ENCODE measurements at regions not wholly inside any gene's neighbourhood (a gene's known extent, or its start where the extent isn't known, plus 50 kb on each side); places are given as distances from the start of the nearest gene placed in this dataset.

GRCh38 chr5:175765858-175766257 is 105.5 kb upstream of the CPLX2 start:
- no peak for DNase-seq

GRCh38 chr5:175766963-175767362 is 104.4 kb upstream of the CPLX2 start:
- DNase-seq, result no peak

GRCh38 chr5:175772747-175773533 is 98.4 kb upstream of the CPLX2 start:
- no peak for DNase-seq

GRCh38 chr5:175773534-175774070 is 97.8 kb upstream of the CPLX2 start:
- DNase-seq, result no peak

GRCh38 chr5:175775416-175775815 is 96.0 kb upstream of the CPLX2 start:
- DNase-seq, result no peak

- no peak for DNase-seq
These were observed 92.4 kb upstream of the CPLX2 start for GRCh38 chr5:175778951-175779503.

- no peak for DNase-seq
These were observed 87.6 kb upstream of the CPLX2 start for GRCh38 chr5:175783739-175784138.

- no peak for DNase-seq
These were observed 87.1 kb upstream of the CPLX2 start for GRCh38 chr5:175784230-175784629.

GRCh38 chr5:175785681-175786080 is 85.7 kb upstream of the CPLX2 start:
- no peak for DNase-seq

- DNase-seq, result no peak
These were observed 83.1 kb upstream of the CPLX2 start for GRCh38 chr5:175788155-175788787.

- DNase-seq, result no peak
These were observed 81.7 kb upstream of the CPLX2 start for GRCh38 chr5:175789670-175790069.

- no peak for DNase-seq
These were observed 80.6 kb upstream of the CPLX2 start for GRCh38 chr5:175790796-175791195.

- no peak for DNase-seq
These were observed 75.4 kb upstream of the CPLX2 start for GRCh38 chr5:175795959-175796358.

GRCh38 chr5:175796536-175797499 is 74.6 kb upstream of the CPLX2 start:
- DNase-seq, result peak; percentile 87

- no peak for DNase-seq
These were observed 73.8 kb upstream of the CPLX2 start for GRCh38 chr5:175797521-175798038.

GRCh38 chr5:175798626-175799025 is 72.8 kb upstream of the CPLX2 start:
- DNase-seq, result no peak

GRCh38 chr5:175800656-175801081 is 70.7 kb upstream of the CPLX2 start:
- peak; percentile 77 for DNase-seq

- no peak for DNase-seq
These were observed 69.0 kb upstream of the CPLX2 start for GRCh38 chr5:175802361-175802760.

GRCh38 chr5:175803254-175803653 is 68.1 kb upstream of the CPLX2 start:
- no peak for DNase-seq

- no peak for DNase-seq
These were observed 67.5 kb upstream of the CPLX2 start for GRCh38 chr5:175803736-175804454.

- DNase-seq, result no peak
These were observed 65.9 kb upstream of the CPLX2 start for GRCh38 chr5:175805256-175806011.
